ENCODE measurements at regions not wholly inside any gene's neighbourhood (a gene's known extent, or its start where the extent isn't known, plus 50 kb on each side); places are given as distances from the start of the nearest gene placed in this dataset.
"Not testable (repeated sequence)": the region's sequence is repeated elsewhere in the genome, so short reads cannot be mapped to it uniquely, and the experiment has no call there.

DNA sequence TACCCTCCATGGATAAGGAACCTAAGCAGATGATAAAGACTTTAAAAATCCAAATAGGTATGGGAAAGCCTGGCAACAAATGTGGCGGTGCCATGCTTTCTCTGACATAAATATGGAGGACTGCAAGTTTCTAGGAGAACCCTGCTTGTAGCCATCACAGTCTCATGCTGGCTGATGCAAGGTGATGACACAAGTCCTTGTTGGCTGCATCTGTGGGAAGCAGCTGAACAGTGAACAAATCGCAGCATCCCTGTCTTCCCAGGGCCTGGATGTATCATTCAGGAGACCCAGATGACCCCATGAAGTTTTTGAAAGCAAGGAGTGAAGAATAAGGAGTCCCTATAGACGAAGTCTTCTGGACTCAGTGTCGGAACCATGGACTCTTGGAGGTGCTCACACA lies 234.4 kb upstream of the HS3ST1 start:
- Histone ChIP-seq H3K36me3 (no peaks in the 10 kb centered on the region), H3K4me1 (replicated peaks) (no peaks in the 10 kb centered on the region), H3K27ac (no peak overlapping the region), H3K9me3 (no peaks in the 10 kb centered on the region), H3K4me3 (no peak overlapping the region), H3K27me3 (replicated peaks; ENCODE audit: insufficient read depth) (no peaks in the 10 kb centered on the region)
- DNase-seq (ENCODE audit: low spot score) = no peak
- WGBS = 99% methylated on average over 4 of the region's 4 CpGs
- TF ChIP-seq POLR2AphosphoS5 (IDR thresholded peaks at IDR 0.05) (no peak), POLR2A (IDR thresholded peaks at IDR 0.05) (no peak), CTCF (IDR thresholded peaks at IDR 0.05) (no peak)
- intact Hi-C loops (cut with DNase I) = no loop called here

GRCh38 chr4:11650801-11651596 lies 222.3 kb upstream of the HS3ST1 start:
- Histone ChIP-seq H3K36me3 (no peaks in the 10 kb centered on the region), H3K9me3 (no peaks in the 10 kb centered on the region), H3K27me3 (replicated peaks; ENCODE audit: insufficient read depth) (no peaks in the 10 kb centered on the region), H3K4me3 (no peak overlapping the region), H3K4me1 (replicated peaks) (no peaks in the 10 kb centered on the region), H3K27ac (no peak overlapping the region)
- DNase-seq (ENCODE audit: low spot score) = no peak
- intact Hi-C loops (cut with DNase I) = no loop called here
- TF ChIP-seq CTCF (IDR thresholded peaks at IDR 0.05) (no peak), POLR2AphosphoS5 (IDR thresholded peaks at IDR 0.05) (no peak), POLR2A (IDR thresholded peaks at IDR 0.05) (no peak)
- WGBS = 53% methylated on average over 19 of the region's 19 CpGs

- Histone ChIP-seq H3K36me3 (no peaks in the 10 kb centered on the region), H3K27ac (no peak overlapping the region), H3K9me3 (no peaks in the 10 kb centered on the region), H3K27me3 (replicated peaks; ENCODE audit: insufficient read depth) (no peaks in the 10 kb centered on the region), H3K4me3 (no peak overlapping the region), H3K4me1 (replicated peaks) (no peaks in the 10 kb centered on the region)
- no peak for DNase-seq (ENCODE audit: low spot score)
- intact Hi-C loops (cut with DNase I) = no loop called here
- TF ChIP-seq POLR2AphosphoS5 (IDR thresholded peaks at IDR 0.05) (no peak), POLR2A (IDR thresholded peaks at IDR 0.05) (no peak), CTCF (IDR thresholded peaks at IDR 0.05) (no peak)
Observed at GRCh38 chr4:11647433-11647832, 218.7 kb upstream of the HS3ST1 start.

DNA sequence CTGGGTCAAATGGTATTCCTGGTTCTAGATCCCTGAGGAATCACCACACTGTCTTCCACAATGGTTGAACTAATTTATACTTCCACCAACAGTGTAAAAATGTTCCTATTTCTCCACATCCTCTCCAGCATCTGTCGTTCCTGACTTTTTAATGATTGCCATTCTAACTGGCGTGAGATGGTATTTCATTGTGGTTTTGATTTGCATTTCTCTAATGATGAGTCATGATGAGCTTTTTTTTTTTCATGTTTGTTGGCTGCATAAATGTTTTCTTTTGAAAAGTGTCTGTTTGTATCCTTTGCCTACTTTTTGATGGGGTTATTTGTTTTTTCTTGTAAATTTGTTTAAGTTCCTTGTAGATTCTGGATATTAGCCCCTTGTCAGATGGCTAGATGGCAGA lies 214.4 kb upstream of the HS3ST1 start:
- H3K27me3 ChIP-seq (replicated peaks; ENCODE audit: insufficient read depth); intact Hi-C loops (cut with DNase I); H3K9me3 ChIP-seq; H3K36me3 ChIP-seq; DNase-seq (ENCODE audit: low spot score); H3K4me3 ChIP-seq; H3K27ac ChIP-seq; H3K4me1 ChIP-seq (replicated peaks): not testable (repeated sequence)
- WGBS = 90% methylated on average over 2 of the region's 2 CpGs

DNA sequence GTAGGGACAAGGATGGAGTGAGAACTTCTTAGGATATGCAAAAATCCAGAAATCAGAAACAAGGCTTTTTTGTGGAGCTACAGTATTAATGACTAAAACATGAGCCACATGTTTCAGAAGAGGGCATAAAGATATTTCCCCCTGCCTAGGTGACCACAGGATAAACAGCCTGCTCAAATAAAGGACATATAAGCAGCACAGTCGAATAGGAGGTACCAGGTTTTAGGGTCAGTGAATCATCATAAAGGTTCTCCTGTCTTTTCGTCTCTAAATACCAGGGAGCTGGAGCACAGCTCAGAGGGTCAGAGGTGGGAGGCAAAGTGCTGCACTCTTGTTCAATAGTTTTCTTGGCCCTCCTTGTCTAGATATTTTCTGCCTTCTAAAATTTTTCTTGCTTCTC lies 211.9 kb upstream of the HS3ST1 start:
- WGBS = 75% methylated on average over 2 of the region's 2 CpGs
- TF ChIP-seq POLR2AphosphoS5 (IDR thresholded peaks at IDR 0.05) (no peak), CTCF (IDR thresholded peaks at IDR 0.05) (no peak), POLR2A (IDR thresholded peaks at IDR 0.05) (no peak)

More for the DNA sequence above, 211.9 kb upstream of the HS3ST1 start:
- no peak for DNase-seq (ENCODE audit: low spot score)
- Histone ChIP-seq H3K4me3 (no peak overlapping the region), H3K36me3 (no peaks in the 10 kb centered on the region), H3K27me3 (replicated peaks; ENCODE audit: insufficient read depth) (no peaks in the 10 kb centered on the region), H3K27ac (no peak overlapping the region), H3K4me1 (replicated peaks) (no peaks in the 10 kb centered on the region), H3K9me3 (no peaks in the 10 kb centered on the region)
- intact Hi-C loops (cut with DNase I) = no loop called here
